Type B pancreatic cell (in vitro differentiated cells): ENCODE measurements at regions not wholly inside any gene's neighbourhood (a gene's known extent, or its start where the extent isn't known, plus 50 kb on each side); places are given as distances from the start of the nearest gene placed in this dataset.

Experiments used
- DNase-seq: peaks from one replicate; pipeline ENCODE4 v3.0.0; 2021; ENCODE audit warnings: mixed read lengths; ENCODE audit not compliant: unreplicated experiment; ENCODE audit errors: extremely low spot score
- H3K27ac Mint-ChIP-seq: 2 replicates; pipeline ENCODE4 v1.8.0; 2021; ENCODE audit warnings: mild to moderate bottlenecking, mixed read lengths
- H3K27me3 Mint-ChIP-seq: 2 replicates; pipeline ENCODE4 v1.8.0; 2021; ENCODE audit warnings: mixed read lengths
- H3K36me3 Mint-ChIP-seq: 2 replicates; pipeline ENCODE4 v1.8.0; 2021; ENCODE audit warnings: mixed read lengths
- H3K4me1 Mint-ChIP-seq: one replicate; pipeline ENCODE4 v1.8.0; 2021; ENCODE audit warnings: mixed read lengths; ENCODE audit not compliant: unreplicated experiment
- H3K4me3 Mint-ChIP-seq: 2 replicates; pipeline ENCODE4 v1.8.0; 2021; ENCODE audit warnings: mild to moderate bottlenecking, mixed read lengths
- H3K9me3 Mint-ChIP-seq: 2 replicates; pipeline ENCODE4 v1.8.0; 2021; ENCODE audit warnings: mixed read lengths
- CTCF ChIP-seq: fragments of 200-600 bp; sonication (generic); conservative IDR thresholded peaks from 2 replicates; pipeline ENCODE4 v1.5.0; 2021; ENCODE audit warnings: antibody characterized with exemption, mild to moderate bottlenecking

GRCh38 chr5:25489834-25490538 is 845.2 kb upstream of the CDH10 start:
- Mint-ChIP-seq H3K9me3 (no peaks in the 10 kb centered on the region), H3K27ac (no peak overlapping the region), H3K27me3 (no peaks in the 10 kb centered on the region), H3K36me3 (no peaks in the 10 kb centered on the region), H3K4me1 (no peaks in the 10 kb centered on the region), H3K4me3 (no peak overlapping the region)
- DNase-seq, result no peak
- TF ChIP-seq CTCF, result no peak

- no peaks in the 10 kb centered on the region for H3K4me1 Mint-ChIP-seq
- no peaks in the 10 kb centered on the region for H3K36me3 Mint-ChIP-seq
- H3K9me3 Mint-ChIP-seq, result no peaks in the 10 kb centered on the region
- no peaks in the 10 kb centered on the region for H3K27me3 Mint-ChIP-seq
- no peak for DNase-seq
- no peak for TF ChIP-seq CTCF
- H3K27ac Mint-ChIP-seq, result no peak overlapping the region
- H3K4me3 Mint-ChIP-seq, result no peak overlapping the region
Measured at GRCh38 chr5:25488119-25488518, 843.3 kb upstream of the CDH10 start.

GRCh38 chr5:25484391-25484790 is 839.6 kb upstream of the CDH10 start:
- Mint-ChIP-seq H3K36me3 (no peaks in the 10 kb centered on the region), H3K27me3 (no peaks in the 10 kb centered on the region), H3K4me1 (no peaks in the 10 kb centered on the region), H3K9me3 (no peaks in the 10 kb centered on the region), H3K4me3 (no peak overlapping the region), H3K27ac (no peak overlapping the region)
- no peak for DNase-seq
- no peak for TF ChIP-seq CTCF

- no peaks in the 10 kb centered on the region for H3K9me3 Mint-ChIP-seq
- H3K36me3 Mint-ChIP-seq, result no peaks in the 10 kb centered on the region
Measured at GRCh38 chr5:25481463-25481862, 836.7 kb upstream of the CDH10 start.

GRCh38 chr5:25459082-25459481 is 814.3 kb upstream of the CDH10 start:
- no peaks in the 10 kb centered on the region for H3K27me3 Mint-ChIP-seq
- no peaks in the 10 kb centered on the region for H3K9me3 Mint-ChIP-seq
- H3K4me1 Mint-ChIP-seq, result peaks cover 4% of the 10 kb centered on the region
- no peak overlapping the region for H3K4me3 Mint-ChIP-seq
- no peak for DNase-seq
- TF ChIP-seq CTCF, result no peak
- H3K27ac Mint-ChIP-seq, result no peak overlapping the region
- H3K36me3 Mint-ChIP-seq, result no peaks in the 10 kb centered on the region

More at GRCh38 chr5:25481463-25481862, 836.7 kb upstream of the CDH10 start:
- Mint-ChIP-seq H3K27ac (no peak overlapping the region), H3K27me3 (no peaks in the 10 kb centered on the region), H3K4me1 (no peaks in the 10 kb centered on the region), H3K4me3 (no peak overlapping the region)
- no peak for TF ChIP-seq CTCF
- no peak for DNase-seq
